ENCODE measurements at regions not wholly inside any gene's neighbourhood (a gene's known extent, or its start where the extent isn't known, plus 50 kb on each side); places are given as distances from the start of the nearest gene placed in this dataset.
A peak's percentile ranks its signal among the peaks of the same experiment; 100 is the strongest.

DNA sequence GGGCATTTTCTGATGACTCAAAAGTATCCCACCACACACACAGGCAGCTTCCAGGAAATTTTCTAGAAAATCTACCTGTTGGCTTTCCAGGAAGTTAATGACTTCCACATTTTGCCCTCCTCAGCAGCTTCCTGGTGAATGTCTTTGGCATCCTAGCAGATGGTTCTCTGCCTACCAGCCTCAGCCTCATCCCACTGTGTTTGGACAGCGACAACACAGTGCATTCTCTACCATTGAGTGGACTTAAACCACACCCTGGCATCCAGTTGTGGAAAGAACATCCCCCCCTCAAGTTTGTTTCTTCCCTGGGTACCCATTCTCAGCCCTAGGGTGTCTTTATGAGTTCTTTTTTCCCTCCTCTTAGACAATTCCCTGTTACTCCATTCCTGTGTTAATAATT lies 50.8 kb upstream of the GADL1 start:
- no peak for DNase-seq

DNA sequence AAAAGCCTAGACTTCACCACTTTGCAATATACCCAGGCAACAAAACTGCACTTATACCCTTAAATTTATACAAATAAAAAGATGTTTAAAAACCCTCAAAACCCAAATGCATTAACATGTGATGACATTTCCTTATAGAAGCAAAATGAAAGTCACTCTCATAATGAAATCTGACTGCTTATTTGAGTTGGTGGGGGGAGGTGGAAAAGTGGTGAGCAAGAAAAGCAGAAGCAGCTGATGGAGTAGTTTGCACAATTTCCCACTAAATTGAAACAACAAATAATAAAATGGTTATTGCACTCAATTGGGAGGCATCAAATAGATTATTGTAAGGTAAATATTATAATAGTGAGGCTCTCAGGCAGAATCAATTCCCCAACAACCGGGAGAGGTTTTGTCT lies 54.0 kb upstream of the GADL1 start:
- DNase-seq = no peak

DNA sequence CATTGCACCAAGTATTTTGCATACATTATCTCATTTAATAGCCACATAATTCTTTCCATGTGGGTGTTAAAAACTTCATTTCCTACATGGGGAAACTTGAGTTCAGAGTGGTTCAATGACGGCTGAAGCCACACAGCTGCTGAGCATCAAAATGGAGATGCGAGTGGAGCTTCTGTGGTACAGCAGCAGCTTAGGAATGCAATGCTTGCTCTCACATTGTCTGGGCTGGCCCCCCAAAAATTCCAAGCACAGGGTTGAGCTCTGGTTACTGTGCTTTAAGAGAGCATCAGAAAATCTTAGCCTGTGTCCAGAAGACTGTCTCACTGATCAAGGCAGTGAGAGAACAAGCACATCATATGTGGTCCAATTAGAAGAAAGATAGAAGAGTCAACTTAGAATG lies 57.4 kb upstream of the GADL1 start:
- peak; percentile 34 for DNase-seq

DNA sequence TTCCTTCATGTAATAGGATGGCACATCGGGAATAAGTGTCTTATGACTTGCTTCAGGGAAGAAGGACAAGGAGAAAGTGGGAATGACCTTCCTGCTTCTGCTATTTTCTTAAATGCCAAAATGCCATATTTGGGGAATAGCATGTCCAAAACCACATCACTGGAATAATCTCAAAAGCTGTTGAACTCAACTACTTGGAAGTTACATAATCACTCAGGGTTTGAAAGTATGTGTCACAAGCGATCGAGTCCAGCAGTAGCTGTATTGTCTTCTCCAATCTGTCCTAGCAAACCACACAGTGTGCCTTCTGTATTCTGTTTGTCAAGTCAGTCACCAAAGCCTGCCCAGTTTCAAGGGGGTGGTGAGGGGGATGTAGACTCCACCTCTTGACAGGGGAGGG lies 58.3 kb upstream of the GADL1 start:
- DNase-seq = peak; percentile 22

DNA sequence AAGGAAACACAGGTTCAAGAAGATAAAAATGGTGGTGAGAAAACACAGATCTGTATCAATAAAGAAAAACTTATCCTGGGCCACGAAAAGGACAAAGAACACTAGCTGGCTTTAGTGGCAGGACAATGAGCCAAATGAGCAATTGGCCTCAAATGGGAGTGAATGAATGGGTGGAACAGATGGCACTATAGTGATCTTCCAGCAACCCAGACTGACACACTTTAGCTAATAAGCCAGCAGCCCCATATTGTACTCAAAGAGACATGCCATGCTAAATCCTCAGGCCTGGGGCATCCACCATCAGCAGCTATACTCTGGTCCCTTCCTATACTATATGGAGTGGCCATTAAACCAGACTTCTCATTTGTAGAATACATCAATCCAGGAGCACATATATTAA lies 60.0 kb upstream of the GADL1 start:
- DNase-seq = no peak

DNA sequence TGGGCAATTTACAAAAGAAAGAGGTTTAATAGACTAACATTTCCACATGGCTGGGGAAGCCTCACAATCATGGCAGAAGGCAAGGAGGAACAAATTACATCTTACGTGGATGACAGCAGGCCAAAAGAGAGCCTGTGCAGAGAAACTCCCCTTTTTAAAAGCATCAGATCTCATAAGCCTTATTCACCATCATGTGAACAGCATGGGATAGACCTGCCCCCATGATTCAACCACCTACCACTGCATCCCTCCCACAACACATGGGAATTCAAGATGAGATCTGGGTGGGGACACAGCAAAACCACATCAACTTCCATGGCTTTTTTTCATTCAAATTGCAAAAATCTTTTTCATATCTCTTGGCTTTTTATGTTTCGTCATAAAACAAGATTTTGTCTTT lies 67.6 kb upstream of the GADL1 start:
- no peak for DNase-seq

DNA sequence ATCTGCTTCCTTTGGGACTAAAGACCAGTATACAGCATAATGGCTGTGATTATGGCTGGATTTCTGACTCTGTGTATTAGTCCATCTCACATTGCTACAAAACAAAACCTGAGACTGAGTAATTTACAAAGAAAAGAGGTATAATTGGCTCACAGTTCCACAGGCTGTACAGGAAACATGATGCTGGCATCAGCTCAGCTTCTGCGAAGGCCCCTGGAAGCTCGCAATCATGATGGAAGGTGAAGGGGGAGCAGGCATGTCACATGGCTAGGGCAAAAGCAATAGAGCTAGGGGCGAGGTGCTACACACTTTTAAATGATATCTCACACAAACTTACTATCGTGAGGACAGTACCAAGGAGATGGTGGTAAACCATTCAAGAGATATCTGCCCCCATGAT lies 68.0 kb upstream of the GADL1 start:
- no peak for DNase-seq

DNA sequence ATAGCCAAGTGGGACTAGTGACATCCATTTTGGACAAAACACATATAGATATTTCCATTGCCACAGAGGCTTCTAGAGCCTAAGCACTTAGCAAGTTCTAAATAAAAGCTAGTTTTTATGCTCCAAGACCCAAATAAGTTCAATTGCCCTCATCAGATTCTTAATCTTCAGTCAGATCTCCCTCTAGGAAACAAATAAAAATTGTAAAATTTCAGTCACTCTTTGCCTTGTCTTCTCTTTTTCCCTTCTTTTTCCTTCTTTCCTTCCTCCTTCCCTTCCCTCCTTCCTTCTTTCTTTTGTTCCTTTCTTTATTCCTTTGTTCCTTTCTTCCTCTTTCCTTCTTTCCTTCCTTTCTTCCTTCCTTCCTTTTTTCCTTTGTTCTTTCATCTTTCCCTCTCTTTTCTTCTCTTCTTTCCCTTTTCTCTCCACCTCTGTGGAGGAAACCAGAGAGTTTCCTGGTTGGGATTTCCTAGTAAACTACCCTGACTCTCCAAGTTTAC lies 68.8 kb upstream of the GADL1 start:
- no peak for DNase-seq

DNA sequence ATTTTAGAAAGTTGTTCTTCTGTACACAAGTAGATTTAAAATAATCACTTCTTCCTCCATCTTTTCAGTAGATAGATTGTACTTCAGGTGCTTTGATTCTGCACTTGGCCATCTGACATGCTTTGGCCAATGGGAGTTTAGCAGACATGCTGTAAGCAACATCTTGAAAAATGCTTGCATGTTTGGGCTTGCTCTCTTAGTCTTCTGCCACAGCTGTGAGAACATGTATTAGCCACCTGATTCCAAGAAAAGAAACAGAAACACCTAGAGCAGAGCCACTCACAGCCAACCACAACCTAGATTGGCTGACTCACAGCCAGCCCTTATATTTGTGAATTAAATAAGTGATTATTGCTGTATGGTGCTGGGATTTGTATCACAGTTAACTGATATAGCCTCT lies 70.2 kb upstream of the GADL1 start:
- DNase-seq = no peak

DNA sequence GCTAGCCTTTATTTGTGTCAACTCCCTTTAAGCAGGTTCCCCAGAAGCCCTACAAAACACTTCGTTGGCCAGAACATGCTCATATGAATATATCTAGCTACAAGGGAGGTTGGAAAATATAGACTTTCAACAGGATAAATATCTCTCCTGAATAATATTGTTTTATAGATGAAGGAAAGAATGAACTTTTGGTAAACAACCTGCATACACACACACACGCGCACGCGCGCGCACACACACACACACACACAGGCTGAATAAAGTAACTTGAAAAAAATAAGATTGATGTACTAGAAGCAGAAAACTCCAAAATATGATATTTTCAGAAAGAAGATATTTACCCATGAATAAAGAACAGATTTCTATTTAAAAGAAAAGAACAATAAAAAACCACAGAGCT lies 72.4 kb upstream of the GADL1 start:
- DNase-seq = no peak

DNA sequence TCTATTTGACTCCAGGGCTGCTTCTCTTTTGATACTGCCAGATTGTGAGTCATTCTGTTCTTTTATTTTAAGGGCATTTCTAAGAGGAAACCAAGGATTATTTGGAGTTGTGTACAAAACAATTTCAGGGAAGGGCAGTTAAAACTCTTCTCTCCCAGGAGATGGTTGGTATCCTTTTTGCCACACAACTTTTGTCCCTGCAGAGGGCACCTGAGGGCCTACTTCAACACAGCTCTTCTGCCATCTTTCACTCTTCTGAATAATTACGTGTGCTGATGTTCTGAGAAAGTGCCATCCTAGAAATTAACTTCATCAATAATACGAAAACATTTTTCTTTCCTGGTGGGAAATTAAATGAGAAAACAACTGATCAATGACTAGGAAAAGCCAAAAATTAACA lies 75.7 kb upstream of the GADL1 start:
- no peak for DNase-seq

DNA sequence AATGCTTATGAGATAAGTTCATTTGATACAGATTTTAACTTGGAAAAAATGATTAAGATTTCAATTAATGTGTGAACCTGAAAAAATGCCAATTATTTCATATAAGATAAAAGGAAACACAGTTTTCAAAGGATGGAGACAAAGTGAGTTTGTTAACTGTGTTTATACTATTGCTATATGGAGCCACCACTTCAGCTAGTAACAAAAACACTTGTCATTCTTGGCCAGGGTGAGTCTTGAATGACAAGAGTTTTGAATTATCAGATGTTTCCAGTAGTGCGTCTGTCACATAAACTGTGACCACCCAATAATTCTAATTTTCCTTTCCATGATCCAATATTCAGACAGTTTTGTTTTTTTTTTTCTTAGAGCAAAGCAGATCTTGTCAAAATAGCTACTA lies 78.0 kb upstream of the GADL1 start:
- no peak for DNase-seq

DNA sequence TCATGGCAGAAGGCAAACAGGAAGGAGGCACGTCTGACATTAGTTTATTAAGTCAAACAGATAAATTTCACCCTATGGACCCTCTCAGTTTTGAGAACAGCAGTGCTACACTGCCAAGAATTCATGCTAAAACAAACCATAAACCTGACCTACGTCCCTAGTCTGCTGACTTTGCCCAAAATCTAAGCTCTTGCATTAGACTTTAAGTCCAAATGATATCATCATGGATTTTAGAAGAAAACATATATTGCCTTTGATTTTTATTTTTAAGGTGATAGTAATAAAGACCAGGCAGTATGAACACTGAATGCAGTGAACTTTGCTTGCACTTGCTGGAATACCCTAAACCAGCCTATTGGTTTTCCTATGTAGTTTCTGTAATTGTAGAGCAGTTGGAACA lies 79.6 kb upstream of the GADL1 start:
- no peak for DNase-seq

DNA sequence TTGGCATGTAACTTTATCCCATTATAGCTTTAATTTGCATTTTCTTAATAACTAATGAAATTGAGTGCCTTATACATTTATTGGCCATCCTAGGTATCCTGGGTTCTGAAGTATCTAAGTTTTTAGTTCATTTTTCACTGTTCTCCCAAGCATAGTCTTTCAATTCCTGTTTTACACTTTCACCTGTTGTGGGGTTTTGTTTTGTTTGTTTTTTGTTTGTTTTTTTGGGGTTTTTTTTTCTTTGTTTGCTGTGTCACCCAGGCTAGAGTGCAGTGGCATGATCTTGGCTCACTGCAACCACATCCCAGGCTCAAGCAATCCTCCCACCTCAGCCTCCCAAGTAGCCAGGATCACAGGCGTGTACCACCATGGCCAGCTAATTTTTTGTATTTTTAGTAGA lies 83.1 kb upstream of the GADL1 start:
- DNase-seq = no peak

DNA sequence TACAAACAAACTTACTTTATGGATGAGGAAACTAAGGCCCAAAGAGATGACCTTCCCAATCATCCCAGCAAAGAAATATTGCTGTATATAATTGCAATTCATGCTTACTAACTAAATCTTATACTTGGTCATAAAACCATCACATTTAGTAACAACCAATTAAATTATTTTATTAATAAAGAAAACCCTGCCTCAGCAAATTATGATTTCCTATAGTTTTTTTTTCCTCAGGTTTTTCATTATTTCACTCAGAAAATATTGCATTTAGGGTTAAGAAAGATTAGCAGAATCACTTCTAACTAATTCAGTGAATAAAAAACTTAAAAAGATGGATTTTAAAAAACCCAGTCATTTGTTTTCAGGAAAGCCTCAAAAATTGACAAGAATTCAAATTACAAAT lies 86.5 kb upstream of the GADL1 start:
- DNase-seq = no peak

DNA sequence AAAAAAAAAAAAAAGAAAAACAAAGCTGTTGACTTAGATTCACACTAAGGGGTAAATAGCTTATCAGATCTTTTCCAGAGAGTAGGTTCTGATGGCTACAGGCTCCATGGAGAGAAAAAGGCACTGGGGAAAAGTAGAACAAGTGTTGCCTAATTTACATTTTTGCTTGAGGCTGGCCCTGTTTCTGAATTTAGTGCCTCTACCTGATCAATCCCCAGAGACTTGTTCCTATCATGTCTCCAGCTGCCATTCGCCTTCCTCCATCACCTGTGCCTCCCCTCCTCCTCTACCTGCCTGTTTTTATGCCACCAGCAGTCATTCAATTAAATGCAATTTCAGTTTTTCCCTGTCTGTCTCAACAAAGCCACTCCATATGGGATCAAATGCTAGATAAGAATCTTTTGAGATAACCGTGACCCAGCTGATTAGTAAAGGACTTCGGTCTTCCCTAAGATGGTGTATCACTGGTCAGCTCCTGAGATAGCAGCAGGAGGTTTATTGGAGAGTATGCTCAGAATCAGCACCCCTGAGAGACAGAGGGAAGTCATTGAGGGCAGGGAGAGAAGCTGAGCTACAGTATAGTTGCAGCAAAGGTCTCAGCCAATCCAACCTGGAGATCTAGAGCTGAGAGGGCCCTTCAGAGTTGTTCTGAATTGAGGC lies 88.1 kb upstream of the GADL1 start:
- no peak for DNase-seq

DNA sequence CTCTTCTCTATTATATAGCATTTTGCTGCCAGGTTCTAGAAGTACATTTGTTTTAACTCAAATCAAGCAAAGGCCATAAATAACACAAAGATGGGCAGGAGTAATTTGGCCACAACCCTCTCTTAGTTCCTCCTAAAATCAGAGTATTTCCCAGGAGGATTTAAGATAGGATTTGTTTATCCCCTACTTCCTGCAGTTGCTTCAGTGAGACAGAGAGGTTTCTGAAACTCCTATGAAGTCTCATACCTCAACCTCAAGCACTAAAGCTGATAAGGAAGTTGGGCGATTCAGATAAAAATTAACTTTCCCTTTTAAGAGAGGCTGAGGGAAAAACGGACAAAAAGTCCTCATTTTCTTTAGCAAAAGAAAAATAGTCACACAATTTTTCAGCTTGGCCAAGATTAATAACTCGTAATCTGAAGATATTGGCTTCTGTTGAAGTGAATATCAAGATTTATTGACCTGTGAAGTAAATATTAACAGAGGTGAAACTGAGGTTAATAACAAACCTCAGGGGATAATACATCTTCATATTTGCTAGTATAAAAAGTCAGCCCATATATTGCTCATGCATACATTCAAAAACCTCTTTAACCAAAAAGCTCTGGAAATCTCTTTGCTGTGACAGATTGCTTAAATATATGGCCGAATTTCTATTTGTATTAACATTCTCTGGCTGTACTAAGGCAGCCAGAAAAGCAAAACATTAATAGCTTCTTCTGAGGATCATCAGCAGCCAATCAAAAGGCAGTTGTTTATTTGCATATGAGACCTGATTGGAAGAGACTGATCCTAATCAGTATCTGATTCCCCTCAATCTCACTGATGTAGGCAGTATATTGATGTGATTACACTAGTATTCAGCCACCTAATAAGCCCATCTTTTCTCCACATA lies 90.6 kb upstream of the GADL1 start:
- peak; percentile 15 for DNase-seq

DNA sequence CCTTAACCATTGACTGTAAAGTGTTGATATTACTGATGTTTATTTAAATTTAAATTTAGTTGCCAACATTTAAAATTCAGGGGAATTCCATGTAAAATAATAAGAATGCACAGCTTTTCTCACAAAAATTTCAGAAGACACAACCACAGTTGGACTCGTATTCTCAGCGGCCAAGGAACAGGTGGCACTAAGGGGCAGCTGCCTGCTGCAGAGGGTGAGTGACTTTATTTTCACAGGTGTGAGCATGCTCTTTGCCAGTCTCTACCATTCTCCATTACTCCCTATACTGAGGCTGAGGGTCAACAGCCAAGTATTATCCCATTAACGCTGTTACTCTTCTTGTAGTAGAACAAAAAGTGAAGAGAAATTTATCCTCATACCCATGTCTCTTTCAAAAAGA lies 92.1 kb upstream of the GADL1 start:
- no peak for DNase-seq

DNA sequence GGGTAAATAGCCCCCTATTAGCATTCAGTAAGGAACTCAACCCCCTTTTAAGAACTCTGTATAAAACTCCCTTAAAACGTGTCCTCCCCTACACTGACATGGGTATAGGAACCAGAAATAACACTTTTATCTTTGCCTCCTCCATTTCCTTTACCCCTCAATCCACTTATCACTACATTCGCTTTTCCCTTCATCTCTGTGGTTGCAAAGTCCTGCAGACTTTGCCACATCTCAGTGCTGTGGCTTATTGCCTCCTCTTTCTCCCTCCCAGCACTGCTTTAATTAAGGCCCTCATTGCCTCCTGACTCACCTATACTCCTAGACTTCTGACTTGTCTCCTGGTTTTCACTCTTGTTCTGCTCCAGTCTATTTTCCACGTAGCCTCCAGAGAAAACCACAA lies 94.3 kb upstream of the GADL1 start:
- DNase-seq = no peak

DNA sequence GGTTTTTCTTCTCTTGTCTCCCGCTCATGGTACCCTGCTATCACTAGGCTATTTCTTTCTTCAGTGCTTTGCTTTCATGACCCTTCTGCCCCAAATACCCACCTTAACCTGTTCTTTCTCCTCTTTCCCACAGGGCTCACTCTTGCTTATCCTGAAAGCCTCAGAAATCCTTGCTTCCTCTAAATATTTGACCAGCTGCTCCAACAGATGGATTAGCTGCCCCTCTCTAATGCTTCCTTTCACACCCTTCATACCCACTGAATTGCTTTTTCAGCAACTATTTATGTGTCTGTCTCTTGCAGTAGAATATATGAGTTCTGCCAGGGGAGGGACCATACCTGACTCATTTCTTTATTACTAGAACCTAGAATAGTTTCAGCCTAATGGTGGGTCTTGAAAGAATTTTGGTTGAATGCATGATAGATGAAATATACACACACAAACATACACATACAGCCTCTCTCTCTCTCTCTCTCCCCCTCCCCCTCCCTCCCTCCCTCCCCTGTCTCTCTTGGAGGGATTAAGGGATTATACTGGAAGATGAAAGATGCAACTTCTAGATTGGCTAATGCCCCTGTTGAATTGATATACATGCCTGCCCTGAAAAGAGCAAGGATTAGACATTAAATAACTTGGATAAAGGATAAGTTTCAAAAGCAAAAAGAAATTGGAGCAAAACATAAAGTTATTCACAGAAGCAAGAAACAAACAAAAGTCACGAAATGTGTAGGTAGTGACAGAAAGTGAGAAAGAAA lies 95.0 kb upstream of the GADL1 start:
- DNase-seq = no peak

DNA sequence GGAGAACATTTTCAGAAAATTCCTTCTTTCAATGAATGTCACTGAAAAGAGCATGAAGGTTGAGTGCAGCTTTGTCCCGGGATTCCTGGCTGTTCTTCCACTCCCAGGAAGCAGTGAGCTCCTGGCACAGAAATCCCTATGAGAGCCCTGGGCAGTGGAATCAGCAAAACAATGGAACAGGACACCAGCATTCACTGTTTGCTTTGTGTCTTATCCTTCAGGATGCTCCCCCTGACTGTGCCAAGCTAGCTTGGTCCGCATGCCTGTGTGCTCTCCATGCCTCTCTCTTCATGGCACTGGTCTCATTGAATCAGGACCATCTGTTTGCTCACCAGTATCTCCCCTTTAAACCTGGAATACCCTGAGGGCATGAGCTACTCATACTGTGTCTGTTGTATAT lies 102.0 kb upstream of the GADL1 start:
- no peak for DNase-seq

DNA sequence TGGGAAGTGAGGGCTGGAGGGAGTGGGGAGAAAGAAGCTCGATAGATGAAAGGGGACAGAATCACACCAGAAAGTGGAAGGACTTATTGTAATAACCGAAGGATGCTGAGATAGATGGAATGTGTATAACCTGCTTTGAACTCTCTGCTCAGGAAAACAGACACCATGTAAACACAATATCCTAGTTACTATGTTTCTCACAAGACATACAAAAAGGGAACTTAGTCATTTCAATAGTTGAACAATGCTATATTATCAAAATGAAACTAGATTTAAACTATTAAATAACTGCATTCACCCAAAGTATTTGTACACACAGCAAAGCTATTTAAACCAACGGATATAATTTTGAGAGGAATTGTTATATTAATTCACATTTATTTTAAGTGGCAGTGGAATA lies 108.3 kb upstream of the GADL1 start:
- no peak for DNase-seq

DNA sequence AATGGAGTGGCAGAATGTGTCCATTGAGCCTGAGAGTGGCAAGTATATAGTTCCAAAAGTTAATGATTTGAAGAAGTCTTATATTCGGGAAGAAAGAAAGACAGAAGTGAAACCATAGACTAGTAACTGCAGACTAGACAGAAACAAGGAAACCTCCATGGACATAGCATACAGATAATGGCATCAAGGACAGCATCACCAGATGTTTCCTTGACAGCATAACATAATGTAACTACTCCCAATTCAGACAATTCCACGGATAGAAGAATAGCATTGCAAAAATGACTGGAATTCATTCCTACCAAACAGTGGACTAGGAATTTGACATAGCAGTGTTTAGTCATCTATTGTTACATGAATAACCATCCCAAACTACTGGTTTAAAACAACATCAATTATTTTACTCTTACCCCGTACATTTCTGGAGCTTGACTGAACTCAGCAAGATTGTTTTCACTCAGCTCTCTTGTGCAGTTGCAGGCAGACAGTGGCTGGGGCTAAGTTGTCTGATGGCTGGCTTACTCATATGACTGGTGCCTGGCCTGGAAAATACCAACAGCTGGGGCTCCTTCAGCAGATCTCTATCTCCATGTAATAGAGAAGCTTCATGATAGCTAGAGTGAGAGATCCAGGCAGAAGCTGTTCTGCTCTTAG lies 109.7 kb upstream of the GADL1 start:
- DNase-seq = peak; percentile 94

Measured in fibroblast of skin of right quadriceps (primary cell).